Left cardiac atrium (tissue), 4 donors: ENCODE measurements at regions not wholly inside any gene's neighbourhood (a gene's known extent, or its start where the extent isn't known, plus 50 kb on each side); places are given as distances from the start of the nearest gene placed in this dataset.

Source experiments
- ATAC-seq, 2 donors: fragments of 200-7000 bp; cut with Tn5 transposase; one replicate each; pipeline ENCODE4 v1.9.1; 2020; ENCODE audit warnings: mild to moderate bottlenecking in 2 of 2, moderate library complexity in 2 of 2
- DNase-seq: peaks from one replicate; pipeline ENCODE4 v3.0.0-alpha.2; 2020
- intact Hi-C, 2 donors: fragments of 100-400 bp; cut with DNase I; formaldehyde crosslinking; loops; one replicate each; pipeline versions ENCODE4 v1.14.1 to v1.15.1; 2022 to 2023
- donor health status: DM: no; HTN: yes; CAD: no.
- donor health status: DM: no; HTN: yes; CAD: no; lungs with severe emphysema.
- donor health status: DM: yes; HTN: yes; CAD: no.
- donor health status: Dilated cardiomyopathy.

DNA sequence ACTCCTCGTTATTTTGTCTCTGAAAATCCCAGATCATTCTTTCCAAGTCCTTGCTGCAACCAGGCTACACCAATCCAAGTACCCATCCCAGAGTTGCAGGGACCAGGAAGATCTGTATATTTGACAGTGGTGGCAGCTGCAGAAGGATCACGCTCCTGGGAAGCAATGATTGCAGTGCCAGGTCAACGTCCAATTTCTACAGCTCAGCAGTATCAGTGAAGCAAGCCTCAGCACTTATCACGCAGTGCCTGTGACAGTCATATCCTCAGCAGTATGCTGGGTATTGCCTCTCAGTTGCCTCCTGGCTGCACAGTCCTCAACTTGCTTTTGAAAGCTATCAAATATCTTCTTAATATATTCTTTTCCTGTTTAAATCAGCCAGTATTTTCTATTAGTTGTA is 66.7 kb downstream of the BARHL2 start:
- intact Hi-C loops: no loop called here
- DNase-seq (no peak), ATAC-seq (no peak)

- intact Hi-C loops: no loop called here
- ATAC-seq (no peak), DNase-seq (no peak)
These were observed 76.8 kb downstream of the BARHL2 start for GRCh38 chr1:90640325-90640724.

GRCh38 chr1:90622666-90623065 is 94.4 kb downstream of the BARHL2 start:
- no peak for DNase-seq
- no peak for ATAC-seq
- intact Hi-C loops: no loop called here

DNA sequence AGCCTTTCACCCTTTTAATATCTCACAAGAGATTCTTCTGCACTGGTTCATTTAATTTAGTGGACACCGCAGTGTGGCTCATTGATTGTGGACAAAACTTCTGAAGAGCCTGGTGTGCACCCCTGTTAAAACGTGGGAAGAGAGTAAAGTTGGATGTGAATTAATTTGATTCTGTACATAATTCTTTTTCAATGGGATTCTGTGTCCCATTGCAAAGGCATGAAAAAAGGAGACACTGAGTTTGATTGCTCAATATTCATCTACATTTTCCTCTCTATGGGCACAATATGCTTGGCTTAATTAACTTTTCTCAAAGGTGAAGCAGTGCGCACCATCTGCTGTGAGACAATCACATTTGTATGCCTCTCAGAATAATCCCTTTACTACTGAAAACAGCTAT is 95.1 kb downstream of the BARHL2 start:
- DNase-seq (no peak), ATAC-seq (no peak)
- intact Hi-C loops: loop anchor here in 1 of 2 donors (2.0 kb wide), 1 partner anchor 25 kb away; no protein-coding TSS in a partner anchor

GRCh38 chr1:90616395-90616794 is 100.7 kb downstream of the BARHL2 start:
- intact Hi-C loops: no loop called here
- ATAC-seq (no peak), DNase-seq (no peak)

DNA sequence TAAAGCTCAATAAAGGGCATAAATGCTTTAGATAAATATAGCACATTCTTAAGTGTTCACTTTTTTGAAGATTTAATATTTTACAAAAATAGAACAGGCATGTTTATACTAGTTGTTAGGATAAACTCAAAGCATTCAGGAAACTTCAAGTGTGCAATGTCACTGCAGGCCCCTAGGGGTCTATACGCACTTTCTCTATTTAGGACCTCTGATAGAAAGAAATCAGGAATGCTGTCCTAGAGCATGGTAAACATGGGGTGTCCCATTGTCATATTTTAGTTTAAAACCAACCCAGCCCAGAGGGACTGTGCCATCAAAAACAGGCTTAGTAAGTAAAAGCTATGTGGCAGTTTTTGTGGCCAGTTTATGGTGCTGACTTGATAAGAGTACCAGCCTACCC is 102.2 kb downstream of the BARHL2 start:
- intact Hi-C loops: no loop called here
- no peak for DNase-seq
- ATAC-seq: no peak

GRCh38 chr1:90613371-90613770 is 103.7 kb downstream of the BARHL2 start:
- intact Hi-C loops: no loop called here
- DNase-seq (no peak), ATAC-seq (no peak)

DNA sequence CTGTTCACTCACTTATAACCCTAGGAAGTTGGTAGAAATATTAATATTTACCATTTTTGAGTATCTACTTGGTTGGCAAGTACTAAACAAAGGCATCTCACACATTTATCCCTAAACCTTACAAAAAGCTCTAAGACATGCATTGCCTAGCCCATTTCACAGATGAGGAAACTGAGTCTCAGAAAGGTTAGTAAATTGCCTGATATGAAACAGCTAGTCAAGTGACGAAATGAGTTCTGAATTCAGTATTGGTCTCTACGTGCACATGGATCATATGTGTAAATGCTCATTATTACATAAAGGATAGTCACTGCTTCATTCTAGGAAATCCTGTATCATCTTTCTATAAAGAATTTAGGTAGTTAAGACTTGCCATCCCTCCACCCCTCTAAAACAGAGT is 105.1 kb downstream of the BARHL2 start:
- intact Hi-C loops: no loop called here
- DNase-seq (no peak), ATAC-seq (no peak)

- no peak for DNase-seq
- intact Hi-C loops: no loop called here
- no peak for ATAC-seq
These were observed 109.4 kb downstream of the BARHL2 start for GRCh38 chr1:90607736-90608135.

DNA sequence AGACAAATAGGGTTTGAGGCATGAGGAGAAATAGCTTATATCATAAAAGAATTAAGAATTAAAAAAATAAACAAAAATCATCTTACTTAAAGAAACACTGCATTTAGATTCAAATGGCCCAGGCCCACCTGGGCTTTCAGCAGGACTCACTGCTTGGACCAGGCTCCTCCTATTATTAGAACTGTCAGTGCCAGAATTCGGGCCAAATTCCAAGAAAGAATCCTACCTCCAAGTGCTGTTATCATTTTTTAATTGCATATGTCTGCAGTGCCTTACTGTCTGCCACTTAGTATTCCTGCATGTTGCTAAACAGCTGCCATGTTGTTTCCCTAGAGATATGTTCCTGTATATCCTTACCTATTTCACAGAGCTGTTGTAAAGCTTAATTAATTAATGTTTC is 112.0 kb downstream of the BARHL2 start:
- DNase-seq: no peak
- no peak for ATAC-seq
- intact Hi-C loops: no loop called here

DNA sequence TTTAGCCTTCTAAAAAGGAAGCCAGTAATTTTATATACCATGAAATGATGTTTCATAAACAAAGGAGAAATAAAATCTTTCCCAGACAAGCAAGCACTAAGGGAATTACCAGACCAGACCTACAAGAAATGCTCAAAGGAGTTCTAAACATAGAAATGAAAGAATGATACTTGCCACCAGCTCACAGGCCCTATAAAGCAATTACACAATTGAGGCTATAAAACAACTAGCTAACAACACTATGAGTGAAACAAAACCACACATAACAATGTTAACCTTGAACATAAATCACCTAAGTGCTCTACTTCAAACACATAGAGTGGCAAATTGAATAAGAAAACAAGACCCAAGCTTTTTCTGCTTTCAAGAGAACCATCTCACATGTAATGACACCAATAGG is 123.8 kb downstream of the BARHL2 start:
- no peak for DNase-seq
- no peak for ATAC-seq
- intact Hi-C loops: no loop called here

DNA sequence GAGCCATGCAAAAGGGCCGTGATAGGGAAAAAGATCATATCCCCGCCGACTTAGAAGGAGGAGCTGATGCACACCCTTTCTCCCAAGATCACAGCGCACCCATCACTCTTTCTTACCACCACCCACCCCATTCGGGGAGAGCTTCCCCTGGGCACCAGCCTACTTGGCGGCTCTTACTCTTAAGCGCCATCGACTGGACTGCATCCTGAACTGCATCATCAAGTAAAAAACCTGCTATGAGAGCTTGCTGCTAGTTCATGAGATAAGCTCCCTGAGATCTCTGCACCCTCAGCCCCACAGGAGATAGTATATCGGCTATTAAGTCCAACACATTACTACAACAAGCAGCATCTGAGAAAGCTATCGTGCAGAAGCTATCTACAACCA is 125.1 kb downstream of the BARHL2 start:
- DNase-seq (no peak), ATAC-seq (no peak)
- intact Hi-C loops: no loop called here

DNA sequence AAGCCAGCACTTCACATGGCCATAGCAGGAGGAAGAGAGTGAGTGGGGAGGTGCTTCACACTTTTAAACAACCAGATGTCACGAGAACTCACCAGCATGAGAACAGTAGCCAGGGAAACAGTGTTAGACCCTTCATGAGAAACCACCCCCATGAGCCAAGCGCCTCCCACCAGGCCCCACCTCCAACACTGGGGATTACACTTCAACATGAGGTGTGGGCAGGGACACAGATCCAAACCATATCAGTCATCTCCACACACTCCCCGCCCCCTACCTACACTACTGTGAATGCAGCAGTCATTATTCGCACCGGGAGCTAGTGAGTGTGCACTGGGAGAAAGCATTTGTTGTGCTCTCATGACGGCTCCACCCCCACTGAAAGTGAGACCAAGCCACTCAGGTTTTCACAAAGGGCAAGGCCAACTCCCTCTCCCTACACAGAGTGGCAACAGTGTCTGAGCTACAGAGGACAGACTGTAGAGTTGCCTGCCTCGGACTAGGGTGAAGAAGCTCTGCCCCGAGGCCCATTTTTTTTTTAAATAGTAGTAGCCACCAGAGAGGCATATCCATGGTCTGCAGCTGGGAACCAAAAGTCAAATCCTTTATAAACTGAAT is 125.6 kb downstream of the BARHL2 start:
- intact Hi-C loops: no loop called here
- DNase-seq (no peak), ATAC-seq (no peak)

DNA sequence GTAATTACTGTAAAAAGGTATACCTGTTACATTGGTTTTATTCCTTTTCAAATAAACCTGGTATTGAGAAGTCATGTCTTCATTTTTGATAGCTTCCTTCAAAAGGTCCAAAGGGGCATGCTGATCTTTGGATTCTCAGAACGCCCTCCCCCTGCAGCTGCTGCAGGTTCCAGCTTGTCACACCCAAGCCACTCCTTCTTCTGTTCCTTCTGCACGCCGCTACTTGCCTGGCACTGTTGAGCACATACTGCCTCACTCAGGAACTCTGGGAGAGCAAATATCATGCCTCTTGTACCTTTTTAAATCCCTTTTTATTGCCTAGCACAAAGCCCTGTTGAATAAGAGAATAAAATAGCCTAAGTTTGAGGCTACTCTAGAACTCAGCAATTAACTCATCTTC is 136.9 kb downstream of the BARHL2 start:
- DNase-seq (no peak), ATAC-seq (no peak)
- intact Hi-C loops: loop anchor here in 1 of 2 donors (5.0 kb wide), 1 partner anchor 582 kb away; no protein-coding TSS in a partner anchor

DNA sequence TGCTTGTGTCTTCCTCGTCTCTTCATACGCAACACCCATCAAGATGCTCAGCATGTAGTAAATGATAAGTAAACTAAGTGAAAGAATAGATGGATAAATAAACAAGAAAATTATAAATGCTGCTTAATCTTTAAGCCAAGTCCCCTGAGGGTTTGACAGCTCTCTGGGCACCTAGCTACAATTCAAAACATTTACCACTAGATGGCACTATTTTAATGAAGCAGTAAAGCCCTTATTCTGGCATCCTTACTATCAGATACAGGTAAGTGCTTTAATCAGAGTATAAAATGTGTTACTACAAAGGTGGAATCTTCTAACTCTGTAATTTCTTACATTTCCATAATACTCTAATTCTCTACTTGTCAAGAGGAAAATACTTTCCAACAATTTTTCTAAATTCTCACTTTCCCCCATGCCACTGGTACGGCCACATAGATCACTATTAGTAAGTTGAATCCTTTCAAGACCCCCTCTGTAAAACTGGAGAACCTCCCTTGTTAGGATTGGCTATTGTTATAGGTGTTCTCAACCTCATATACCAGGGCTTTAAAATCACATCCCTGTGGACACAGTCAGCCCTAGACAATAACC is 137.8 kb downstream of the BARHL2 start:
- intact Hi-C loops: no loop called here
- peak in 1 of 2 donors; percentile 29 for ATAC-seq

DNA sequence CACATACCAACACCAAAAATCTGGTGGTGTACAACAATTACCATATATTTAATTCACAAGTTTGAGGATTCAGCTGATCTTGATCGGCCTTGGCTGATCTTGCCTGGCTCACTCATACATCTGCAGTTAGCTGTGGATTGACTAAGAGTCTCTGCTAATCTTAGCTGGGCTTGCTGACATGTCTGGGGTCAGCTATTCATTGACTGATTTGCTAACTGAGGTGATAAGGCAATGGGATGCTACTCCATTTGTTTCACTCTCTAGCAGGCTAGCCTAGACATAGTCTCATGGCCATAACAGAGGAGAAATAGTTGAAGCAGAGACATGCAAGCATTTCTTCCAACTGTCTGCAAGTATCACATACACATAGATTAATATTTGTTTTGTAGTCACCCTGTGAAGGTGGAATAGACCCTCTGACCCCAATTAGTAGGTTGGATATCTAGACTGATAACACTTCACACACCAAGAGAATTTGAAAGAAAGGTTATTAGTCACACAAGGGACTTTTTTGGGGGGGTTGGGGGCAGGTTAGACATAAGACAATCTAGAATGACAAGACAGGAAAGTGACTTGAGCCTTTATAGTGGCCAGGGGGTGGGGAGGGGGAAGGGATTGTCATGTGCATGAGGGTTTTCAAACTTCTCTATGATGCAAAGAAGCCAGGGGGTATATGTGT is 142.3 kb downstream of the BARHL2 start:
- DNase-seq (no peak), ATAC-seq (no peak)
- intact Hi-C loops: no loop called here

More for the DNA sequence above, 137.8 kb downstream of the BARHL2 start:
- no peak for DNase-seq

DNA sequence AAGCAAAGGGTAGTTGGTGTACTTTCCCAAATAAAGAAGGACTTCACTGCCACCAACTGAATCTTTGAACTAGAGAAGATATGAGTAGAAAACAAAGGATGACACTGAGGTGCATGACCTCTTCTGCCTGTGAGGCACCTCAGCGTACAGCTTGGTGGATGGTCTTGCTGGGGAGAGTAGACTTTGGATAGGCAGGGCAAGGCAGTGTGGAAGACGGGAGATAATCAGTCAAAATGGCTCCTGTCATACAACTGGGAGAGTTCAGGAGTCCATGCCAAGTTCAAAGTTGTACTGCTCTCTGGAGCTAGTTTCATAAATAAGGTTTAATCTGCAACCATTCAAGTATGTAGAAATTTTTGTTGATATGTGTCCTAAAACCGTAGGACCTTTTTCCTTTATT is 143.4 kb downstream of the BARHL2 start:
- intact Hi-C loops: no loop called here
- no peak for DNase-seq
- no peak for ATAC-seq

DNA sequence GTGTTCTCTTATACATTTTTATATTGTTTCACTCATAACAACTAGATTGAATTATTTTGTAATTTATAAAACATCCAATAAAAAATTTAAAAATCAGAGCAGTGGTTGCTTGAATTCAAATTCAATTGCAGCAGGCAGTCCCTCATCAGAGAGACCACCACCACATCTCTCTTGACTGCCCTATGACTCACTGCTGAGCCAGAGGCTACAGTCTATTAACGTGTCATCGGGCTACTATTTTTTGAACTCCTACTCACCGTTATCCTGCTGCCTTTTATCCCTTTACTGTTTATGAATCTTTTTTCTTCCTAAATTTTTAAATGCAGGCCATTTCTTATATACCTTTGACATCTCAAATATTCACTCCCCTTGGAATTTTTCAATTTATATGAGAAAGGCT is 144.7 kb downstream of the BARHL2 start:
- DNase-seq (no peak), ATAC-seq (no peak)
- intact Hi-C loops: no loop called here

DNA sequence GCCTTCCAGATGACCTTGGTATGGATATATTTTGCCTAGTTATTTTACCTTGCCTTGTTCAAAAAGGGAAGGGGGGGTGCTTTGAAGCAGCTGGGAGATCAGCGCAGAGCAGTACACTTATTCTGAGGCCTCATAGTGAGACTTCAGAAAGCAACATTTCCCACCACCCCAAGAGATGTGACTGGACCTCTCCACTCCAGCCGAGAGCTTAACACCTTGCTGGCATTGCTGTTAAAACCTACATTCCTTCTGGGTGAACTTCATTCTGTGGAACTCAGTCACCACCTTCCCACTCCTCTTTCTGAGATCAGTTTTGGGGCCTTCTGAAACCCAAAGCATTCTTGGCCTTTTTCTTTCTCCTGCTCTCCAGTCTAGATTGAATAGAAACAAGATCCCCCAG is 148.7 kb downstream of the BARHL2 start:
- DNase-seq (no peak), ATAC-seq (no peak)
- intact Hi-C loops: no loop called here

DNA sequence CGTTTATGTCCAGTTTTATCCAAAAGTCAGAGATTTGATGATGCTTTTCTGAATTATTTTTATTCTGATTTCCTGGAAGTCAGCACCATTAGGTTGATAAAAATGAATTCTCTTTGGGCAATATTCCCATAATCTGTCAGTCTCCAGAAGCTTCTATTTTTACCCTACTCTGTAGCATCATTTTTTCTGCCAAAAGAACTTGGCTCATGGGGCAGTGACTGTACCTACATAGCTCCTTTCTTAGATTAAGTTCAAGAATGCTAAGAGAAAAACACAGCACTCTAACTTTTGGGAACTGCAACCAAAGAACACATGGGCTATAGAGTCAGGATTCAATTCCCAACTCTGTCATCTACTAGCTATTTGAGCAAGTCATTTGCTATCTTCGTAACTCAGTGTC is 152.9 kb downstream of the BARHL2 start:
- DNase-seq (no peak), ATAC-seq (peak in 1 of 2 donors; percentile 66)
- intact Hi-C loops: no loop called here

- intact Hi-C loops: no loop called here
- no peak for DNase-seq
- no peak for ATAC-seq
These were observed 154.2 kb downstream of the BARHL2 start for GRCh38 chr1:90562892-90563291.
